GM04503 (cell line): ENCODE measurements at regions not wholly inside any gene's neighbourhood (a gene's known extent, or its start where the extent isn't known, plus 50 kb on each side); places are given as distances from the start of the nearest gene placed in this dataset.
"Not testable (repeated sequence)": the region's sequence is repeated elsewhere in the genome, so short reads cannot be mapped to it uniquely, and the experiment has no call there.

Source experiments
- DNase-seq: peaks from one replicate; pipeline ENCODE4 v3.0.0-alpha.2; 2012; ENCODE audit warnings: low read depth

- not testable (repeated sequence) for DNase-seq
Observed at GRCh38 chr14:43698561-43699284, 808.4 kb downstream of the FSCB start.

DNA sequence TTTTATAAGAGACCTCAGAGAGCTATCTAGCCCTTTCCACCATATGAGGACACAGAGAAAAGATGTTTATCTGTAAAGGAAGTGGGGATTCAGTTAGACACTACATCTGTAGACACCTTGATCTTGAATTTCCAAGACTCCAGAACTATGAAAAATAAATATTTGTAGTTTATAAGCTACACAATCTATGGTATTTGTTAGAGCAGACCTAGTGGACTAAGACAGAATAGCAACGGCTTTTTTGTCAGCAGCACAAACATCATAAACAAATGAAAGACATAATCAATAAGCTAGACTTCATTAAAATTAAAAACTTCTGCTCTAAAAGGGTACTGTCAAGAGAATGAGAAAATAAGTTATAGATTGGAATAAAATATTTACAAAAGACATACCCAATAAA is 810.1 kb downstream of the FSCB start:
- no peak for DNase-seq

DNA sequence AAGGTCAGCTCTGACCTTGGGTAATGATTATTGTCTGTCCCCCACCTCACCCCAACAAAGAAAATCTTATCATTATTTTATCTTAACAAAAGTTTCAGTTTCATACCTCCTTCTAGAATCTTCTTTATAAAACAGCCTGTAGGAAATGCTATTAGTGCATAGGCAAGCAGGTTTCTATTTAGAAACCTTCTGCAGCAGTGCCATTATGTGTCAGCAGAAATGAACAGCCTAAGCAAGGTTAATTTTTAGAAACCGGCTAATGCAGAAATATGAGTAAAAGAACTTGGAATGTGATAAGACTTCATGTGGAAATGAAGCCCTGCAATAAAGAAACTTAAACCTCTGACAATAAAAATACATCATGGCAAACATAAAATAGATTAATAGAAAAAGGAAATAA is 814.4 kb downstream of the FSCB start:
- no peak for DNase-seq

GRCh38 chr14:43687921-43688320 is 819.2 kb downstream of the FSCB start:
- DNase-seq = no peak

GRCh38 chr14:43677581-43677980 is 829.5 kb downstream of the FSCB start:
- DNase-seq = no peak

- no peak for DNase-seq
Observed at GRCh38 chr14:43674273-43674672, 832.8 kb downstream of the FSCB start.

DNA sequence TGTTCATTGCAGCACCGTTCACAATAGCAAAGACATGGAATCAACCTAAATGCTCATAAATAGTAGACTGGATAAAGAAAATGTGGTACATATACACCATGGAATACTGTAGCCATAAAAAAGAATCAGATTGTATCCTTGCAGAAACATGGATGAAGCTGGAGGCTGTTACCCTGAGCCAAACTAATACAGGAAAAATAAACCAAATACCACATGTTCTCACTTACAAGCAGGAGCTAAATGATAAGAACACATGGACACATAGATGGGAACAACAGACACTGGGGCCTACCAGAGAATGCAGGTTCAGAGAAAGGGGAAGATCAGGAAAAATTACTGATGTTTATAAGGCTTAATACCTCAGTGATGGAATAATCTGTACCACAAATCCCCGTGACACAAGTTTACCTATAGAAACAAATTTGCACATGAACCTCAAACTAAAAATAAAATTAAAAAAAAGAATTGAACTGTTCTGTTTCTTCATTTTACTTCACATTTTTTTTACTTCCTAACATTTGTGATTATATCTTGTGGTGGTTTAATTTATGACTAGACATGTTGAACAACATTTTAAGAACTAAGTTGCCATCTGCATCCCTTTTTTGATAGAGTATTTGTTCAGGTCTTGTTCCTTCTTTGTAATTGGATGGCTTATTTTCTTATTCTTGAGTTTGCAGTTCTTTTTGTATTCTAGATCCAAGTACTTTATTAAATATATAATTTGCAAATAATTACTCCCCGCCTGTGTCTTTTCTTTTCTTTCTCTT is 835.2 kb downstream of the FSCB start:
- DNase-seq = no peak

DNA sequence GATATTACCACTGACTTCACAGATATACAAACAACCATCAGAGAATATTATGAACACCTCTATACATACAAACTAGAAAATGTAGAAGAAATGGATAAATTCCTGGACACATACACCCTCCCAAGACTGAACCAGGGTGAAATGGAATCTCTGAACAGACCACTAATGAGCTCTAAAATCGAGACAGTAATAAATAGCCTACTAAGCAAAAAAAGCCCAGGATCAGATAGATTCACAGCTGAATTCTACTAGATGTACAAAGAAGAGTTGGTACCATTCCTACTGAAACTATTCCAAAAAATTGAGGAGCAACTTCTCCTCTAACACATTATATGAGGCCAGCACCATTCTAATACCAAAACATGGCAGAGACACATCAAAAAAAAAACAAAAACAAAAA is 837.7 kb downstream of the FSCB start:
- DNase-seq = no peak

GRCh38 chr14:43665570-43666267 is 841.4 kb downstream of the FSCB start:
- DNase-seq = no peak

DNA sequence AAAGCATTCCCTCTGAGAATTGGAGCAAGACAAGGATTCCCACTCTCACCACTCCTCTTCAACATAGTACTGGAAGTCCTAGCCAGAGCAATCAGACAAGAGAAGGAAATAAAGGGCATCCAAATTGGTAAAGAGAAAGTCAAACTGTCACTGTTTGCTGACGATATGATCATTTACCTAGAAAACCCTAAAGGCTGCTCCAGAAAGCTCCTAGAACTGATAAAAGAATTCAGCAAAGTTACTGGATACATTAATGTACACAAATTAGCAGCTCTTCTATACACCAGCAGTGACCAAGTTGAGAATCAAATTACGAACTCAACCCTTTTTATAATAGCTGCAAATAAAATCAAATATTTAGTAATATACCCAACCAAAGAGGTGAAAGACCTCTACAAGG is 851.9 kb downstream of the FSCB start:
- not testable (repeated sequence) for DNase-seq

- no peak for DNase-seq
Observed at GRCh38 chr14:43651896-43652295, 855.2 kb downstream of the FSCB start.

DNA sequence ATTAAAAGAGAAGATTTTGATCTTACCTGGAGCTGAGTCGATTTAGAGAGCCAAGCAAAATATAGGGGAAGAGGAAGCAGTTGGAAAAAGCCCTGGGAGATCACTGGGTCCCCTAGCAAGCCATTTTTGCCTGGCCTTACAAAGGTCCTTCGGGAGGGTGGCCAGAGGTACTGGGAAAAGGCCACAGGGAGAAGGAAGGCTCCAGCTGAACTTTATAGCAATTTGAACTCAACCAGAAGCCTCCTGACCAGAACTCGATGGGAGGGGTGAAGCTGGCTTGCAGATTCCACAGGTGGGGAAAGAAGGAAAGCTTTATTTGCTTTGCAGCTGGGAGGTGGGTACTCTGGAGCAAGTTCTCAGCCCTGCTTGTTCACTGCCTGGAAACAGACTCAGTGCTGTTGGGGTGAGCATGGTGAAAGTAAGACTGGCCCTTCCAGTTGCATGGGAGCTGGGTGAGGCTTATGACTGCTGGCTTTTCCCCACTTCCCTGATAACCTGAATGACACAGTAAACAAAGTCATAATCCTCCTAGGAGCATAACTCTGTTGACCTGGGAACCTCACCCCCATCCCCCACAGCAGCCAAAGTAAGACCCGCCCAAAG is 855.8 kb downstream of the FSCB start:
- no peak for DNase-seq

- no peak for DNase-seq
Observed at GRCh38 chr14:43649508-43649907, 857.6 kb downstream of the FSCB start.

GRCh38 chr14:43647302-43647701 is 859.8 kb downstream of the FSCB start:
- no peak for DNase-seq

DNA sequence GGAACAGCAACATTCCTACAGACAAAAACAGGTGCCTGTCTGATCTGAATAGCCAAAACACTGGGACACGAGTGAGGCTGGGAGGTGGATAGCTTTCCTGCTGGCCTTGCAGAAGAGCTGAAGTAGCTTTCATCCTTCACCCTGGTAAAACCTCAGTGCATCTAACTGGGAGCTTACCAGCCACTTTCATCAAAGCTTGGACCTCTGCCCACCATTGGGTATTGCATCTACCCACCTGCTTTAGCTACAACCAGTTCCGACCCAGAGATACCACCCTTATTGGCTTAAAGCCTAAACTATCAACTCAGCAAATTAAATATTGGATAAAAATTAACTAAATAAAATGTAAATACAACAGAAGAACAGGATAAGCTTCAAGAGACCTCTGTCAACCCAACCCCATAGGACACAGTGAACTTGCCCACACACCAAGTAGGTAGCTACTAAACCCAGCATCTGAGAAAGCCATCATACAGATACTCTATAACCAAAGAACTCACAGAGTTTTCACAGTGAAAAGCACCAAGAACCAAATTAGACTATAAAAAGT is 866.3 kb downstream of the FSCB start:
- no peak for DNase-seq

DNA sequence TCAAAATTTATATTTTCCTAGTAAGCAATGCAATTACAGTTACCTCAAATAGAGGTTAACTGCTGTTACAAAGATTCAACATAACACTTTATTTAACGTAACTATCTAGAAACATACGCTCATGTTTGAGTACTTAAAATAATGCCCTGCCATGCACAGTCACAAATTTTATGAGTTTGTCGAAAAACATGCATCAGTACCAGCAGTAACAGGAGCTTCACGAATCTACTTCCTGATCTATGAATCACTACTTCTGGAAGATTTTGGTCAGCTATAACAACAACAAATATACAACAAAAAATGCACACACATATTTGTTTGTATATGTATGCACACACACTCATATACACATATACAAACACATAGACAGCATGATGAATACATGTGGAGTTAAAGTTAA is 881.8 kb downstream of the FSCB start:
- no peak for DNase-seq

GRCh38 chr14:43621282-43621681 is 885.8 kb downstream of the FSCB start:
- DNase-seq = no peak

DNA sequence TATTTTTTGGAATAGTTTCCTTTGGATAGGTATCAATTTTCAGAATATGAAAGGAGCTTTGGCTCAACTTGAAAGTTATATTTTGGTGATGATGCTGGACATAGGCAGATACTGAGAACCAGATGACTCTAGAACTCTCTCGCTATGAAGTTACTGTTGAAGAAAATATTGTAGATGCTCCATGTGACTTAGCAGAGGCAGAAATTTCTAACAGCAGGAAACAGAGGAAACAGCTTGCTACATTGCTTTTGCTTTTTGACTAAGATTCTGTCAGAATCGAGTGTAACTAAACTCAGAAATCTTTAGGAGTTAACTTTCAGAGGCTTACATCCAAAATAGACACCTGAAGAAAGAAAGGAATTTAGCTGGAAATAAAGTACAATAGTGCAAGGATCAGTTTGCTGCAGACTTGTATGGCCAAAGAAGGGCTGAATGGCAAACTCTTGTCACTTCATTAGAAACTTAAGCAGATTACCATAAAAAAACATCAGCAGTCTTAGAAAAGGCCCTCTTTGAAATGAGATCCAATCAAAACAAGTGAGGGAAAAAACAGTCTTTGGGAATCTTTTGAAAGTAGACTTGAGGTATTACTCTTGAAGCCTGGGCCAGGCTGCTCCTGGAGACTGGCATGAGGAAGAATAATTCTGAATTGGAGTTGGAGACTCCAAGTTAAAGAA is 911.8 kb downstream of the FSCB start:
- DNase-seq = no peak

DNA sequence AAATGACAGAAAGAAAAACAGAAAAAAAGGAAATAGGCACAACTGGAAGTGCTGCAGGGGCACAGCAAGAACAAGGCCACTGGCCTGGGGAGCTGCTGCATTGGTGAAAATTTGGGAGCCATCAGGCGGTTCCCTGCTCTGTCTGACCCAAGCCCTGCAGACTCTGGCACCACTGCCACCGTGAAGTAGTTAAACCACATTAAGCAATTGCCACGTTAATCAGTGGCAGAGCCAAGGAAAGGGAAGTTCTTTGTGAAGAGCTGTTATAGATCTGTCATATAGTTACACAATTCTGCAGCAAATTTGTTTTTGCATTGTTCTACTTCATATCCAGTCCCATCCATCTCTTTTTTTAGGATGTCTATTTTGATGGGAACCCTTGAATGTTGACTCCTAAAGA is 915.3 kb downstream of the FSCB start:
- no peak for DNase-seq

DNA sequence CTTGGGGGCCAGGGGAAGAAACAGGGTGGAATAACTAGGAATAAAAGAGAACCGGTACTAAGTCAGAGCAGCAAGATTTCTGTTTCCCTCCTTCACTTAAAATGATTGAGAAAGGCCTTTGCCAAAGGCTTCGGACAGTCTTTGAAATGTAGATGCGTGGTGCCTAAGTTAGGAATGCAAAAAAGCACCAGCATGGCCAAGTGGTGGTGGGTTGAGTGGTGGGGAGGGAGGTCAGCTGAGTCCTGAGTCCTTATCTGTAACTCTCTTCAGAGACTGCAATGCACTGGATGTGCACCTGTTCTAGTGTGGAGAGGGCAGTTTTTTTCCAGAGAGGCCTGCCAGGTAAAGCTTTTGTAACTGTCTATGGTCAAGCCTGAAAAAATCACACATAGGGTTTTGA is 919.9 kb downstream of the FSCB start:
- no peak for DNase-seq

DNA sequence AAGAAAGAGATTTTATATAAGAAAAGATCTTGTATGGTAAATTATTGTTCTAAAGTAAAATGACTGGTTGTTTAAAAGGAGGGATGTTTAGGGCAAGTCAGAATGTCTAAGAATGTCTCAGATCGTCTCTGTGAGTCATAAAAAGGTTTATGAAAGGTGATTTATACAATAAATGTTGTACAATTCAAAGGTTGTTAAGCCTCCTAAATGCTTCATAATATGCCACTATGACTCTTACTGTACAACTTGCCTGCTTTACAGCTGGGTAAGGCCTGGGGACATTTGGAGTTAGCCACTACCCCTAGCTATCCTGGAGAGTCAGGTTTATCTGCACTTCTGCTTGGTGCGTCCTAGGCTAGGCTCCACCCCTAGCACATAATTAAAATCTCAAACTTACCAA is 927.4 kb downstream of the FSCB start:
- no peak for DNase-seq

- no peak for DNase-seq
Observed at GRCh38 chr14:43568022-43568421, 939.1 kb downstream of the FSCB start.
